HG03442 (cell line): ENCODE measurements at regions not wholly inside any gene's neighbourhood (a gene's known extent, or its start where the extent isn't known, plus 50 kb on each side); places are given as distances from the start of the nearest gene placed in this dataset.
"Not testable (repeated sequence)": the region's sequence is repeated elsewhere in the genome, so short reads cannot be mapped to it uniquely, and the experiment has no call there.

ENCODE experiments used
- ATAC-seq: cut with Tn5 transposase; IDR thresholded peaks from one replicate; pipeline ENCODE4 v1.9.1; 2021; ENCODE audit warnings: mild to moderate bottlenecking, moderate library complexity; ENCODE audit not compliant: unreplicated experiment

GRCh38 chr5:29561564-29561963 lies 1631.9 kb upstream of the CDH6 start:
- no peak for ATAC-seq

- ATAC-seq = no peak
These were observed 1643.0 kb upstream of the CDH6 start for GRCh38 chr5:29550523-29550922.

GRCh38 chr5:29548262-29548661 lies 1645.2 kb upstream of the CDH6 start:
- no peak for ATAC-seq

- no peak for ATAC-seq
These were observed 1646.1 kb upstream of the CDH6 start for GRCh38 chr5:29547236-29547865.

GRCh38 chr5:29543501-29543900 lies 1650.0 kb upstream of the CDH6 start:
- ATAC-seq = no peak

- no peak for ATAC-seq
These were observed 1669.3 kb upstream of the CDH6 start for GRCh38 chr5:29524227-29524626.

GRCh38 chr5:29518176-29518575 lies 1675.3 kb upstream of the CDH6 start:
- ATAC-seq = no peak

- no peak for ATAC-seq
These were observed 1677.3 kb upstream of the CDH6 start for GRCh38 chr5:29516224-29516623.

GRCh38 chr5:29508131-29508530 lies 1685.4 kb upstream of the CDH6 start:
- no peak for ATAC-seq

- ATAC-seq = no peak
These were observed 1689.1 kb upstream of the CDH6 start for GRCh38 chr5:29504411-29504810.

GRCh38 chr5:29498860-29499259 lies 1694.6 kb upstream of the CDH6 start:
- no peak for ATAC-seq

- ATAC-seq = no peak
These were observed 1695.1 kb upstream of the CDH6 start for GRCh38 chr5:29498412-29498811.

- no peak for ATAC-seq
These were observed 1708.2 kb upstream of the CDH6 start for GRCh38 chr5:29485333-29485732.

- no peak for ATAC-seq
These were observed 1723.9 kb upstream of the CDH6 start for GRCh38 chr5:29469581-29469980.

GRCh38 chr5:29462241-29462640 lies 1731.2 kb upstream of the CDH6 start:
- no peak for ATAC-seq

GRCh38 chr5:29460971-29461559 lies 1732.4 kb upstream of the CDH6 start:
- no peak for ATAC-seq

GRCh38 chr5:29451004-29451403 lies 1742.5 kb upstream of the CDH6 start:
- ATAC-seq = not testable (repeated sequence)

GRCh38 chr5:29414681-29415080 lies 1778.8 kb upstream of the CDH6 start:
- no peak for ATAC-seq

GRCh38 chr5:29412979-29413378 lies 1780.5 kb upstream of the CDH6 start:
- ATAC-seq = no peak

- ATAC-seq = no peak
These were observed 1791.2 kb upstream of the CDH6 start for GRCh38 chr5:29402270-29402669.

- no peak for ATAC-seq
These were observed 1803.5 kb upstream of the CDH6 start for GRCh38 chr5:29389993-29390392.

- no peak for ATAC-seq
These were observed 1806.1 kb upstream of the CDH6 start for GRCh38 chr5:29387384-29387783.

- no peak for ATAC-seq
These were observed 1810.7 kb upstream of the CDH6 start for GRCh38 chr5:29382780-29383179.
